Esophagus squamous epithelium (tissue), 4 donors: ENCODE measurements at regions not wholly inside any gene's neighbourhood (a gene's known extent, or its start where the extent isn't known, plus 50 kb on each side); places are given as distances from the start of the nearest gene placed in this dataset.

ENCODE experiments used
- POLR2A ChIP-seq, 4 donors: fragments of 450-650 bp; IDR thresholded peaks; one replicate each; pipeline ENCODE4 v1.6.1; 2017; ENCODE audit warnings: antibody characterized with exemption in 4 of 4, mild to moderate bottlenecking in 4 of 4, moderate library complexity in 3 of 4
- TF ChIP-seq, protein P1 (sequence below), 6 experiments: fragments of 450-650 bp in 4 of 6; fragments of 200-600 bp in 2 of 6; sonication (generic) in 2 of 6; IDR thresholded peaks; one replicate each; pipeline ENCODE4 v1.5.1; 2016 to 2019; ENCODE audit warnings: antibody characterized with exemption in 6 of 6, mild to moderate bottlenecking in 4 of 6, moderate library complexity in 4 of 6

DNA sequence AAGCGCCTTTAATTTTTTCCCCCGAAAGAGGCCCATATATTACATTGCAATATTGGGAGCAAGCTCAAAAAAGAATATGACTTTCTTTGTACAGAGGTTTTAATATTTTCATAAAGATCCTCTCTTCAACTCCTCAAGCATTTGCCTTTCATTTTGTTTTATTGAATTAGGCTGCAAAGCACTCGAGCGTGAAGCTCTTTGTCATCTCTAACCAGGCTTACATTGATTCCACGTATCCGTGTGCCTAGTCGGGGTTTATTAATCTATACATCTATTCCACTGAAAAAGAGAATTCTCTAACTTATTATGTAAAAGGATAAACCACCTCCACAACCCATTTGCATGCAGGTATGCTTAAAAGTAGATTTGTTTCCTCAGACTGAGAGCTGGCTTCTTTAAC is 234.8 kb upstream of the TMPO start:
- TF ChIP-seq, protein P1, sequence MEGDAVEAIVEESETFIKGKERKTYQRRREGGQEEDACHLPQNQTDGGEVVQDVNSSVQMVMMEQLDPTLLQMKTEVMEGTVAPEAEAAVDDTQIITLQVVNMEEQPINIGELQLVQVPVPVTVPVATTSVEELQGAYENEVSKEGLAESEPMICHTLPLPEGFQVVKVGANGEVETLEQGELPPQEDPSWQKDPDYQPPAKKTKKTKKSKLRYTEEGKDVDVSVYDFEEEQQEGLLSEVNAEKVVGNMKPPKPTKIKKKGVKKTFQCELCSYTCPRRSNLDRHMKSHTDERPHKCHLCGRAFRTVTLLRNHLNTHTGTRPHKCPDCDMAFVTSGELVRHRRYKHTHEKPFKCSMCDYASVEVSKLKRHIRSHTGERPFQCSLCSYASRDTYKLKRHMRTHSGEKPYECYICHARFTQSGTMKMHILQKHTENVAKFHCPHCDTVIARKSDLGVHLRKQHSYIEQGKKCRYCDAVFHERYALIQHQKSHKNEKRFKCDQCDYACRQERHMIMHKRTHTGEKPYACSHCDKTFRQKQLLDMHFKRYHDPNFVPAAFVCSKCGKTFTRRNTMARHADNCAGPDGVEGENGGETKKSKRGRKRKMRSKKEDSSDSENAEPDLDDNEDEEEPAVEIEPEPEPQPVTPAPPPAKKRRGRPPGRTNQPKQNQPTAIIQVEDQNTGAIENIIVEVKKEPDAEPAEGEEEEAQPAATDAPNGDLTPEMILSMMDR (IDR thresholded peaks at IDR 0.05), result no peak
- no peak for TF ChIP-seq POLR2A (IDR thresholded peaks at IDR 0.05)
